Activated B cell treated with CpG ODN at 0.5 μM for 24 hours (primary cell): ENCODE measurements at regions not wholly inside any gene's neighbourhood (a gene's known extent, or its start where the extent isn't known, plus 50 kb on each side); places are given as distances from the start of the nearest gene placed in this dataset.

Experiments used
- ATAC-seq: fragments of 200-7000 bp; cut with Tn5 transposase; one replicate; pipeline ENCODE4 v1.10.0; 2021; ENCODE audit warnings: low read depth, mild to moderate bottlenecking, moderate library complexity
- CTCF ChIA-PET: fragments of 350-600 bp; sonication (Branson Sonifier 250); formaldehyde crosslinking; loops from one replicate; lab custom pipeline; 2021; ENCODE audit warnings: antibody characterized with exemption; lab: Charles Lee
- POLR2A ChIA-PET: fragments of 350-600 bp; sonication (Branson Sonifier 250); formaldehyde crosslinking; loops from one replicate; lab custom pipeline; 2021; ENCODE audit warnings: antibody characterized with exemption; lab: Charles Lee
- DNase-seq: peaks from one replicate; pipeline ENCODE4 v3.0.0; 2022
- H3K27ac Mint-ChIP-seq: one replicate; pipeline ENCODE4 v1.8.0; 2020; ENCODE audit warnings: mixed read lengths
- H3K27me3 Mint-ChIP-seq: one replicate; pipeline ENCODE4 v1.8.0; 2021; ENCODE audit warnings: mixed read lengths
- H3K36me3 Mint-ChIP-seq: one replicate; pipeline ENCODE4 v1.8.0; 2021; ENCODE audit warnings: low read depth, mixed read lengths
- H3K4me1 Mint-ChIP-seq: one replicate; pipeline ENCODE4 v1.8.0; 2021; ENCODE audit warnings: mixed read lengths
- H3K4me3 Mint-ChIP-seq: one replicate; pipeline ENCODE4 v1.8.0; 2020; ENCODE audit warnings: mild to moderate bottlenecking, mixed read lengths
- H3K9me3 Mint-ChIP-seq: one replicate; pipeline ENCODE4 v1.8.0; 2020; ENCODE audit warnings: mixed read lengths
- intact Hi-C: fragments of 100-400 bp; cut with micrococcal nuclease; formaldehyde crosslinking; loops from one replicate; pipeline ENCODE4 v1.15.1; 2024
- TF ChIP-seq, protein P1 (sequence below): fragments of 200-600 bp; IDR thresholded peaks from one replicate; pipeline ENCODE4 v1.8.0; 2022; ENCODE audit warnings: antibody characterized with exemption, mild to moderate bottlenecking

DNA sequence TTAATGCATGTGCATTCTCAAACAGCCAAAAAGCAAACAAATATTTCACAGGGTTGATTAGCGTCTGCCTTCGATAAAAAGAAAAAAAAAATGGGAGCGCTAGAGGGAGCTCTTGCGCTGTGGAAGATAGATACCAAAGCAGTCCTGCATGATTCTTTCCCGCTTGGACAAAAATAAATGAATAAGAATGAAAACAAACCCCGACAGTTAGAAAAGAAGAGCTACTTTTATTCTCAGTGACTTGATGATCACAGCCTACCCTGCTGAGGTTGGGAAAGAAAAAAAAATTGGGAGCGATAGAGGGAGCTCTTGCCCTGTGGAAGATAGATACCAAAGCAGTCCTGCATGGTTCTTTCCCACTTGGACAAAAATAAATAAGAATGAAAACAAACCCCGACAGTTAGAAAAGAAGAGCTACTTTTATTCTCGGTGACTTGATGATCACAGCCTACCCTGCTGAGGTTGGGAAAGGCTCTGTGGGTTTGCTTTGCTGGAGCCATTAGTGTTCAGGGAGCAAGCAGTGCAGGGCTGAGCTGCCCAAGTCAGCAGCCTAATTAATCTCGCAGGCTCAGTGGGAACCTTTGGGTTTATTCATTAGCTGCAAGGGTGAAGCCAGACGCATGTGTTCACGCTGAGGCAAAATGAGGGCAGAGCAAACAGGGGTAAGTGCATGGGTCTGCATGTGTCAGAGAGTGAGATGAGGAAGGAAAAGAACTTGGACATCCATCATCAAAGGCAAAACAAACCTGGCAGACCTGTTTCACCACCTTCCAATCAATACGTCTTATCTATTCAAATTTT, 249.3 kb upstream of the PRKX start:
- Mint-ChIP-seq H3K36me3 (no peaks in the 10 kb centered on the region), H3K27me3 (peaks cover 7% of the 10 kb centered on the region), H3K4me1 (peaks cover 4% of the 10 kb centered on the region), H3K4me3 (no peak overlapping the region), H3K27ac (no peak overlapping the region), H3K9me3 (no peaks in the 10 kb centered on the region)
- ChIA-PET CTCF (interaction anchor here (0.7 to 0.9 kb wide), 3 partner anchors 15 to 1582 kb away, joined by 3 to 5 read pairs (median 4); no protein-coding TSS in a partner anchor), POLR2A (no interaction called here)
- TF ChIP-seq, protein P1, sequence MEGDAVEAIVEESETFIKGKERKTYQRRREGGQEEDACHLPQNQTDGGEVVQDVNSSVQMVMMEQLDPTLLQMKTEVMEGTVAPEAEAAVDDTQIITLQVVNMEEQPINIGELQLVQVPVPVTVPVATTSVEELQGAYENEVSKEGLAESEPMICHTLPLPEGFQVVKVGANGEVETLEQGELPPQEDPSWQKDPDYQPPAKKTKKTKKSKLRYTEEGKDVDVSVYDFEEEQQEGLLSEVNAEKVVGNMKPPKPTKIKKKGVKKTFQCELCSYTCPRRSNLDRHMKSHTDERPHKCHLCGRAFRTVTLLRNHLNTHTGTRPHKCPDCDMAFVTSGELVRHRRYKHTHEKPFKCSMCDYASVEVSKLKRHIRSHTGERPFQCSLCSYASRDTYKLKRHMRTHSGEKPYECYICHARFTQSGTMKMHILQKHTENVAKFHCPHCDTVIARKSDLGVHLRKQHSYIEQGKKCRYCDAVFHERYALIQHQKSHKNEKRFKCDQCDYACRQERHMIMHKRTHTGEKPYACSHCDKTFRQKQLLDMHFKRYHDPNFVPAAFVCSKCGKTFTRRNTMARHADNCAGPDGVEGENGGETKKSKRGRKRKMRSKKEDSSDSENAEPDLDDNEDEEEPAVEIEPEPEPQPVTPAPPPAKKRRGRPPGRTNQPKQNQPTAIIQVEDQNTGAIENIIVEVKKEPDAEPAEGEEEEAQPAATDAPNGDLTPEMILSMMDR = no peak
- ATAC-seq (no peak), DNase-seq (no peak)
- intact Hi-C loops = loop anchor here (5.0 kb wide), 1 partner anchor 1150 kb away; no protein-coding TSS in a partner anchor

GRCh38 chrX:3960952-3961351, 247.5 kb upstream of the PRKX start:
- H3K9me3 Mint-ChIP-seq = no peaks in the 10 kb centered on the region
- ChIA-PET POLR2A (no interaction called here), CTCF (no interaction called here)
- DNase-seq = no peak
- H3K4me3 Mint-ChIP-seq = no peak overlapping the region
- H3K36me3 Mint-ChIP-seq = no peaks in the 10 kb centered on the region
- H3K27me3 Mint-ChIP-seq = peaks cover 7% of the 10 kb centered on the region
- peaks cover 4% of the 10 kb centered on the region for H3K4me1 Mint-ChIP-seq
- no peak for ATAC-seq
- intact Hi-C loops = loop anchor here (5.0 kb wide), 1 partner anchor 1151 kb away; no protein-coding TSS in a partner anchor
- no peak overlapping the region for H3K27ac Mint-ChIP-seq
- TF ChIP-seq, protein P1 = no peak

DNA sequence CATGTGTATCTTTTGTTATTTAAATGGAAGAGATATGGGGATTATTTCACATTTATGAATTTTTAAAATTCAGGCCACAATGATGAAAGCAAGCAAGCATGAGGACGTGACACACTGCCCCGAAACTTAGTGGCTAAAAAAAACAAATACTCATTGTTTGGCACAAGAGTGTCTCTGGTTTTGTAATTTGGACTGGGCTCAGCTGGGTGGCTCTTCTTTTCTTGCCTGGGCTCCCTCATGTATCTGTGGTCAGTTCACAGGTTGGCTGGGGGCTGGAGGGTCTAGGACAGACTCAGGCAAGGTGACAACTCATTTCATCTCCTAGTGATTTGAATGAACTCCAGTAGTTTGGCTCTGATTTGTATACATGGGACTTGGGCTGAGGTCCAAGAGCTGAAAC, 238.4 kb upstream of the PRKX start:
- Mint-ChIP-seq H3K27ac (no peak overlapping the region), H3K36me3 (no peaks in the 10 kb centered on the region), H3K4me1 (no peaks in the 10 kb centered on the region), H3K9me3 (peaks cover 2% of the 10 kb centered on the region), H3K4me3 (no peak overlapping the region), H3K27me3 (no peaks in the 10 kb centered on the region)
- TF ChIP-seq, protein P1 = no peak
- ChIA-PET POLR2A (no interaction called here), CTCF (no interaction called here)
- ATAC-seq (no peak), DNase-seq (no peak)
- intact Hi-C loops = no loop called here

DNA sequence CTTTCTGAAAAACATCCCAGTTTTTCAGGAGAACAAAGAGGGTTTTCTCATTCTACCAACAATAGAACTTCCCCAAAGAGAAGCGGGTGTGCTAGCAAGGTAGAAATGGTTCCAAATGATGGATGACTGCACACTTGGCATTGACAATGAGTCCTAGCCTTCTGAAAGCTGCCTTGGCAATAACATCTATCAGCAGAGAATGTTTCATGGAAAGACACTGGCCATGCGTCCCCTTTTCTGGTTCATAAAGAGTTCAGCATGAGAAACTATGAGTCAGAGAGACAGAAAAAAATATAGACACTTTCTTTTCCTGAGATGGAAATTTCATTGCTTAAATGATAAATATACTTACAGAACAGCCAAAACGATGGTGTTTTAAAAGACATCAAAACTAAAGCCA, 236.9 kb upstream of the PRKX start:
- H3K9me3 Mint-ChIP-seq = peaks cover 2% of the 10 kb centered on the region

GRCh38 chrX:3943965-3944364, 230.5 kb upstream of the PRKX start:
- Mint-ChIP-seq H3K27ac (no peak overlapping the region), H3K9me3 (no peaks in the 10 kb centered on the region), H3K4me3 (no peak overlapping the region), H3K27me3 (peaks cover 2% of the 10 kb centered on the region), H3K36me3 (no peaks in the 10 kb centered on the region), H3K4me1 (no peaks in the 10 kb centered on the region)
- TF ChIP-seq, protein P1 = no peak
- CTCF ChIA-PET = no interaction called here
- DNase-seq (no peak), ATAC-seq (no peak)
- POLR2A ChIA-PET = no interaction called here
- intact Hi-C loops = no loop called here

More for the DNA sequence above, 236.9 kb upstream of the PRKX start:
- intact Hi-C loops = no loop called here
- DNase-seq (no peak), ATAC-seq (no peak)
- Mint-ChIP-seq H3K27ac (no peak overlapping the region), H3K36me3 (no peaks in the 10 kb centered on the region), H3K4me1 (no peaks in the 10 kb centered on the region), H3K4me3 (no peak overlapping the region), H3K27me3 (no peaks in the 10 kb centered on the region)
- ChIA-PET POLR2A (no interaction called here), CTCF (no interaction called here)
- TF ChIP-seq, protein P1 = no peak
